ENCODE measurements at regions not wholly inside any gene's neighbourhood (a gene's known extent, or its start where the extent isn't known, plus 50 kb on each side); places are given as distances from the start of the nearest gene placed in this dataset.

DNA sequence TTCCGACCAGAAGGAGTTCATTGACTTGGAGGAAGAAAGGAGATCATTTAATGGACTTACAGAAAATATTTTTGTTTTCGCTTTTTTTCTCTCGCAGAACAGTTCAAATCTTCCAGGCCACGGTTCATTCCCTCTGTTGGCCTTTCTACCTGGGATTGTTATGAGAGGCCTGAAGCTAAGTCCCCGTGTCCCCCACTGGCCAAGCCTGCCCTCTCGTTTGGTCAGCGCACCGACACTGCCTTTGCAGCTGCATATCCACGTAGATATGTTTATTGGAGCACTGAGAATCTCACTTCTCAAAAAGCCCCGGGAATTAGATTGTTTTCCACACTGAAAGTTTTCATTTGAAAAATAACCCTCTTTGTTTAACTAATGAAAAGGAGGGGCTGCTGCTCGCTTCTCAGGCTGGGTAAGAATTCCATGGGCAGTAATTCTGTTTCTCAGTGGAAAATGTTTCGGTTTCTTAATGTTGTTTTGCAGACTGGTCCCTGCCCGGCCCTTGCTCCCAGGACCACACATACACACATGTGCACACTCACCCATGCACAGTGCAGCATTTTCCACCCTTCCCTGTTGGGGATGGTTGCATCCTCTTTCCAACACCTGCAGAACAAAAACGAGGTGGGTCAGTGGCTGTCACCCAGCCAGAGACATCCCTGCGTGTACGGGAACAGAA lies 655.7 kb downstream of the BNC2 start:
- Histone ChIP-seq H3F3A (ENCODE audit: insufficient read depth, low read length) (no peaks in the 10 kb centered on the region), H3K79me2 (ENCODE audit: low read length) (no peaks in the 10 kb centered on the region), H2AFZ (ENCODE audit: low read length) (no peak overlapping the region), H3K9me2 (replicated peaks; ENCODE audit: insufficient read depth, low read length) (no peaks in the 10 kb centered on the region), H3K9ac (ENCODE audit: low read length) (no peak overlapping the region), H3K4me1 (ENCODE audit: low read length) (no peaks in the 10 kb centered on the region), H3K36me3 (replicated peaks; ENCODE audit: insufficient read depth, low read length) (no peaks in the 10 kb centered on the region), H3K4me3 (ENCODE audit: low read length) (no peak overlapping the region), H3K9me3 (replicated peaks; ENCODE audit: insufficient read depth, low read length) (no peaks in the 10 kb centered on the region), H4K20me1 (ENCODE audit: insufficient read depth, low read length) (no peaks in the 10 kb centered on the region), H3K27me3 (replicated peaks; ENCODE audit: insufficient read depth, low read length) (no peaks in the 10 kb centered on the region), H3K4me2 (ENCODE audit: low read depth, low read length) (no peak overlapping the region), H3K27ac (ENCODE audit: low read length) (no peak overlapping the region)
- TF ChIP-seq, protein P1, sequence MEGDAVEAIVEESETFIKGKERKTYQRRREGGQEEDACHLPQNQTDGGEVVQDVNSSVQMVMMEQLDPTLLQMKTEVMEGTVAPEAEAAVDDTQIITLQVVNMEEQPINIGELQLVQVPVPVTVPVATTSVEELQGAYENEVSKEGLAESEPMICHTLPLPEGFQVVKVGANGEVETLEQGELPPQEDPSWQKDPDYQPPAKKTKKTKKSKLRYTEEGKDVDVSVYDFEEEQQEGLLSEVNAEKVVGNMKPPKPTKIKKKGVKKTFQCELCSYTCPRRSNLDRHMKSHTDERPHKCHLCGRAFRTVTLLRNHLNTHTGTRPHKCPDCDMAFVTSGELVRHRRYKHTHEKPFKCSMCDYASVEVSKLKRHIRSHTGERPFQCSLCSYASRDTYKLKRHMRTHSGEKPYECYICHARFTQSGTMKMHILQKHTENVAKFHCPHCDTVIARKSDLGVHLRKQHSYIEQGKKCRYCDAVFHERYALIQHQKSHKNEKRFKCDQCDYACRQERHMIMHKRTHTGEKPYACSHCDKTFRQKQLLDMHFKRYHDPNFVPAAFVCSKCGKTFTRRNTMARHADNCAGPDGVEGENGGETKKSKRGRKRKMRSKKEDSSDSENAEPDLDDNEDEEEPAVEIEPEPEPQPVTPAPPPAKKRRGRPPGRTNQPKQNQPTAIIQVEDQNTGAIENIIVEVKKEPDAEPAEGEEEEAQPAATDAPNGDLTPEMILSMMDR (IDR thresholded peaks at IDR 0.05; ENCODE audit: low read length): no peak
- TF ChIP-seq EZH2 (optimal IDR thresholded peaks at IDR 0.05; ENCODE audit: low read depth, low read length) (no peak), EZH2phosphoT487 (IDR thresholded peaks at IDR 0.05; ENCODE audit: low read length) (no peak)
- DNase-seq: no peak

DNA sequence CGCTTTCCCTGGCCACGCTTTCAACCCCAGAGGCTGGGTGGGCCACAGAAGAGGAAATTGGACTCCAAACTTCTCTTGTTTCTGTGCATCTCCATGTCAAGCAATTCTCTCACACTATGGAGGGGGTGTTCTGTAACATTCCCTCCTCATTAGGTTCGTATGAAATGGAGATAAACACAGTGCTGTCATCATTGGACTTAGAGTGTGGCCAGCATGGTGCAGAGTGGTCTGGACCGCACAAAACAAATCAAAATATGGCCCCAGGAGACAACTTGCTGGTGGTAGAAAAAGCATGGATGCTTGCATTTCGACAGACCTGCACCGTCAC lies 655.2 kb downstream of the BNC2 start:
- TF ChIP-seq, protein P1 (IDR thresholded peaks at IDR 0.05; ENCODE audit: low read length): no peak
- TF ChIP-seq EZH2phosphoT487 (IDR thresholded peaks at IDR 0.05; ENCODE audit: low read length) (no peak), EZH2 (optimal IDR thresholded peaks at IDR 0.05; ENCODE audit: low read depth, low read length) (no peak)
- Histone ChIP-seq H3K9me2 (replicated peaks; ENCODE audit: insufficient read depth, low read length) (no peaks in the 10 kb centered on the region), H3K4me2 (ENCODE audit: low read depth, low read length) (no peak overlapping the region), H3K27ac (ENCODE audit: low read length) (no peak overlapping the region), H3K9me3 (replicated peaks; ENCODE audit: insufficient read depth, low read length) (no peaks in the 10 kb centered on the region), H3K4me3 (ENCODE audit: low read length) (no peak overlapping the region), H3K36me3 (replicated peaks; ENCODE audit: insufficient read depth, low read length) (no peaks in the 10 kb centered on the region), H3K9ac (ENCODE audit: low read length) (no peak overlapping the region), H3K79me2 (ENCODE audit: low read length) (no peaks in the 10 kb centered on the region), H4K20me1 (ENCODE audit: insufficient read depth, low read length) (no peaks in the 10 kb centered on the region), H3K4me1 (ENCODE audit: low read length) (no peaks in the 10 kb centered on the region), H2AFZ (ENCODE audit: low read length) (no peak overlapping the region), H3F3A (ENCODE audit: insufficient read depth, low read length) (no peaks in the 10 kb centered on the region), H3K27me3 (replicated peaks; ENCODE audit: insufficient read depth, low read length) (no peaks in the 10 kb centered on the region)
- no peak for DNase-seq

DNA sequence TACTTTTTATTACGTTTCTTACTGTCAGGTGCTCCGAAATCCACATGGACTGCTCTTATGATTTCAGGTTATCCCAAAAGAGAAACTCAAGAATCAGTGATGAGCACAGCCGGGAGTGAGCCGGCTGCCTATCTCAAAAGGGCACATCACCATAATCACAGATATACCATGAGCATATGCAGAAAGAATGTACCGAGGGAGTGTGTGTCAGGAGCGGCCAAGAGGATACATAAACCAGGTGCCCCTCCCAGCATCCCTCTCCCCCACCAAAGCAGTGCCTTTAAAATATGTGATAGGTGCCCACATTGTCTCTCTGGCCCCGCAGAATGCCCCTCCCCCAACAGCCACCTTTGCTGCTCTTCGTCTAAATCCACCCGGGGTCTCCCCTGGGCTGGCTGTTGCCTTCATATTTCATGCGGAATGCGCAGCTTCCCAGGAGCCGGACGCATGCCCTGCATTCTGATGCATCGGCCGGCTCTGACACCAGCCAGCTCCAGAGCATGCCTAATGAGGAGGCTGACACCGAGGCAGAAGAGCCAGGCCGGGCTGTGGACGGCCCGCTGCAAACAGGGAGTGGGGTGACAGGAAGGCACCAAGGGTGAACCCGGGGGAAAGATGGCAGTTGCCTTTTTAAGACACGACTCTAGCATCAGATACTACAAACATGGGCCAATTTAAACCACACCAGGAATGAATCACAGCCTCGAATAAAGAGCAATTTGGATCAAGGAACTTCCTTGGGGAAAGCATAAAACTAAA lies 652.3 kb downstream of the BNC2 start:
- H3K9me3 ChIP-seq (replicated peaks; ENCODE audit: insufficient read depth, low read length): no peaks in the 10 kb centered on the region
- peaks cover 7% of the 10 kb centered on the region; the same call in 1 of the 2 replicates for H3F3A ChIP-seq (ENCODE audit: insufficient read depth, low read length)
- H3K4me2 ChIP-seq (ENCODE audit: low read depth, low read length): no peak overlapping the region
- TF ChIP-seq EZH2phosphoT487 (IDR thresholded peaks at IDR 0.05; ENCODE audit: low read length) (no peak), EZH2 (optimal IDR thresholded peaks at IDR 0.05; ENCODE audit: low read depth, low read length) (no peak)
- TF ChIP-seq, protein P1 (IDR thresholded peaks at IDR 0.05; ENCODE audit: low read length): no peak
- H3K36me3 ChIP-seq (replicated peaks; ENCODE audit: insufficient read depth, low read length): no peaks in the 10 kb centered on the region
- no peak for DNase-seq
- no peaks in the 10 kb centered on the region for H3K27me3 ChIP-seq (replicated peaks; ENCODE audit: insufficient read depth, low read length)
- peaks cover 5% of the 10 kb centered on the region; the same call in 1 of the 2 replicates for H3K4me1 ChIP-seq (ENCODE audit: low read length)
- no peak overlapping the region for H3K27ac ChIP-seq (ENCODE audit: low read length)
- no peaks in the 10 kb centered on the region for H3K79me2 ChIP-seq (ENCODE audit: low read length)
- H4K20me1 ChIP-seq (ENCODE audit: insufficient read depth, low read length): no peaks in the 10 kb centered on the region
- no peaks in the 10 kb centered on the region for H3K9me2 ChIP-seq (replicated peaks; ENCODE audit: insufficient read depth, low read length)
- H3K4me3 ChIP-seq (ENCODE audit: low read length): no peak overlapping the region
- no peak overlapping the region for H2AFZ ChIP-seq (ENCODE audit: low read length)
- H3K9ac ChIP-seq (ENCODE audit: low read length): no peak overlapping the region

All from MM.1S (cell line).